Skin of body (tissue), 1 donor: ENCODE measurements at regions not wholly inside any gene's neighbourhood (a gene's known extent, or its start where the extent isn't known, plus 50 kb on each side); places are given as distances from the start of the nearest gene placed in this dataset.

Experiments used
- DNase-seq: peaks from one replicate; lab custom pipeline; 2025; lab: John Stamatoyannopoulos, UW

DNA sequence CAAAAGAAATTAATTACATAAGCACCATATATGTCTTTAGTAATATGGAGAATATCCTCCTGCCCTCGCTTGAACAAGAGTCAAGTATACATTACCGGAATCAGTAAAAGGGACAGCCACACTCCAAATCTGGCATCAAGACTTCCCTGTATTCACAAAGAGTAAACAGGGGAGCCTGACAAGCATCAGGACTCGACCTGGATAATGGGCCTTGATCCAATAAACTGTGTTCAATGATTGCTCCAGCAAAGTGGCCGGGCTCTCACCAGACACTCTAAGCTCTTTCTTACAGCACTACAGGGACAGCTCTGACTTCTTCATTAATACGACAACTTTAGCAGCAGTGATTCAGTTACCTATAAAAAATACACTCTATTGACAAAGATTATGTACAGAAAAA is 307.9 kb upstream of the POU3F2 start:
- no peak for DNase-seq

DNA sequence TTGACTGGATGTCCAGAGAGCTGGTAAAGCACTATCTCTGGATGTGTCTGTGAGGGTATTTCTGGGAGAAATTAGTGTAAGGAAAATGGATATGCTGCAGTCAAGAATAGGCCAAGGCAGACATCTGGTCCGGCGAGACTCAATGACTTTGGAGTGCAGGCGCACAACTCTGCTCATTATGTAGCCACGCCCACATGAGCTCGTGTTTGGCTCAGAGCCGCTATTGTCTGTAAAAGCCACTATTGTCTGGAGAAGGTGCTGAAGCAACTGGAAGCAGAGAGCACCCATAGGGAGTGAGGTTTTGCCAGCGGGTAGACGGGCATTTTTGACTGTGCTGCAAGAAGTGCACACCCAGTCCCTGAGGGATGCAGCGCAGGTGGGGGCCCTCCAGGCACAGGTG is 305.0 kb upstream of the POU3F2 start:
- no peak for DNase-seq

DNA sequence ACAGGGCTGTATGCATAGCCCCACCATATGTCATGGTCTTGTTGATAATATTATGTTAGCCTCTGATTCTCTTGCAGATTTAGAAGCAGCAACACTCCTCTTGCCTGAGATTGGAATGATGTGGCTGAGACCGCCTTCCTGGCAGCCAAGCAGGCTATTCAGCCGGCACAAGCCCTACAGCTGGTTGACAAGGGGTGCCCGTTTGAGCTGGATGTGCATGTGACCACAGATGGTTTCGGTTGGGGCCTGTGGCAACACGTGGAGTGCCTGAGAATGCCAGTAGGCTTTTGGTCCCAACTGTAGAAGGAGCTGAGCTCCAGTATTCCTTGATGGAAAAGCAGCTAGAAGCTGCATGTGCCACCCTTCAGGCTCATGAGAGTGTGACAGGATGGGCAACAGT is 303.6 kb upstream of the POU3F2 start:
- no peak for DNase-seq

DNA sequence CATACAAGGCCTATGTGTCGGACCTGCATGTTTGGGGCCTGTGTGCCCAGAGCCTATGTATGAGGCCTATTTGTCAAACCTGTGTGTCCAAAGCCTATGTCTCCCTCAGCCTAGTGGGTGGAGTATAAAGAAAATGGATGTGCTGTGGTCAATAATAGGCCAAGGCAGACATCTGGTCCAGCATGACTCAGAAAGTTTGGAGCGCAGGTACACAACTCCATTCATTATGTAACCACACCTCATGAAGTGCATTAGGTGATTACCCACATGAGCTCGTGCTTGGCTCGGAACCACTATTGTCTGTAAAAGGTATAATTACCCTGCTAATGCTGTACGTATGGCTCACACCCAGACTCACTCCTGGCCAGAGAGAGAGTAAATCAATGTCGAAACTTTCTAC is 302.4 kb upstream of the POU3F2 start:
- DNase-seq: no peak

DNA sequence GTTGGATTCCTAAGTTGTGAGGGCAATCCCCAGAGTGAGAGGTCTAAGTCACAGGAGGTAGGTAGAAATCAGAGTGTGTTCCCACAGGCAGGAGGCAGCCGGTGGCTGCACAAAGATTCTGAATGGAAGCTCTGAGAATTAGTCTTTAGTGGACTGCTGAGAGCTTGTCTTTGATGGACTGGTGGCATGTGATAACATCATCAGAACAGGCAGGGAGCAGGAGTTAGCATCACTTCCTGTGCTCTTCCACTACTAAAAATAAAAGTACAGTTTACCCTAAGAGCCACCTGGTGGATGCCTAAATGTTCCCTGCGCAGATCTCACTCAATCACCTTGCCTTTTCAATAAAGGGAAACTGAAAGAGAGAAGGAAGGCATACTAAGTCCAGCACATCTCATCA is 294.6 kb upstream of the POU3F2 start:
- DNase-seq: no peak

DNA sequence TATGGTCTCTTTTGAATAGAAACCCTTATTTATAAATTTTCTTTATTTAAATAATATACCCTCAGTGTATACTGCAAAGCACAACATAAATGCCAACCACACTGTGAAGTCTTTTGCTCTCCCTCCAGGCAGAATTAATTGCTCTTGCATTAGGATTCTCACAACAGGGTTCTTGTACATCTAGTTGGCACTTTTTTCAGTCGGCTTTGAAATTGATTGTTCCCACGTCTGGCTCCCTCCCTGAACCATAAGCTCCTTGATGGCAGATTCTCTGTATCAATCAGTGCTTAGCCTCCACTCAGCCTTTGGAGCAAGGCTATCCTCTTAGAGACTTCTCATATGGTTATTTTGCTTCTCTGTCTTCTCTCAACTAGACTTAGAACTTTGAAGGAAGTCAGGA is 288.0 kb upstream of the POU3F2 start:
- DNase-seq: no peak

DNA sequence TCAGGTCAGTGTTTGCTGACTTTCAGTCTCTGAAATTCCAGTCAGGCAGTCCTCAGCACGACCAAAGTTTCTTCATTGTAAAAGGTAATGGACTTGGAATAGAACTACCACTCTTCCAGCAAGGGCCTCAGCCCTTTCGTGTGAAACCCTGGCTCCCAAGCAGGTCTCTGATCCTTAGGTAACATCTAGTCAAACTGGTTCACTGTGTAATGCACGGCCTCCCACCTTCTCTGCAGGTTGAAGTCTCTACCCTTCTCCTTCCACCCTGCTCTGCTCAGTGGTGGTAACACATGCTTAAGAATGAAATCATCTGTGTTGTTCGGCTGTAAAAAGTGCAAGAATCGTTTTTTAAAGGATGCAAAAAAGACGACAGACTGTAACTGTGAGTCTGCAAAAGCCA is 287.2 kb upstream of the POU3F2 start:
- no peak for DNase-seq

DNA sequence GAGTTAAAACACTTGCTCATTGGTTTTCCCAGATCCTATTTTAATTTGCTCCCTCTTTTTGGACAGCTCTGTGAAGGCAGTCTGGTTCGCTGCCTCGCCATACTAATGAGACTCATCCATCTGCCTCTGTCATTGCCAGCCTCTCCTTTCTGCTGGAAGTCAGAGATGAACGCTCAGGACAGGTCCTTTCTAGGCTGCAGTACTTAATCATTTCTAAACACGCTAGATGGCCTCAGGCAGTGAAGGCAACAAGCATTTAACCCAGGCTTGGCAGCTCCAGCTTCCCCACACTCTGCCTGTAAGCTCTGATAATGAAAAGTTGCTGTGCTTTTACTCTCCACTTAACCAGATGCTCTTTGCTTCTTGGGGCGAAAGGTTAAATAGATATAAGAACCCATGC is 286.7 kb upstream of the POU3F2 start:
- DNase-seq: no peak

DNA sequence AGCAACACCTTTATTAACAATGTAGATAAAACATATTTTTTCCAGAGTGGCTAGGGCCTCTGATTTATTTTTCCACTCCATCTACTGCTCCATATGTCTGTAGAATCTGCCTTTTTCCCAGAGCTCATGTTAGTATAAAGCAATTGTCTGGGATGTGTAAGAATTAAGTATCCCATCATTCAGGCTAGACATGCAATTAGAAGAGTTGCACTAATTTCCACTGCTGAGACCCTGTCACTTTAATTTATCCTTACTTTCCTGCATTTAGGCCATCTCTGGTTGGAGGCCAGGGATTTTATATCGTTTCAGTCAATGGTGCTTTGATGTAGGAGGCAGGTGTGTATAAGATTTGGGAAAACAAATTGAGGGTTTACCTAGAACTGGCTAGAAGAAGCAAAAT is 286.1 kb upstream of the POU3F2 start:
- no peak for DNase-seq

DNA sequence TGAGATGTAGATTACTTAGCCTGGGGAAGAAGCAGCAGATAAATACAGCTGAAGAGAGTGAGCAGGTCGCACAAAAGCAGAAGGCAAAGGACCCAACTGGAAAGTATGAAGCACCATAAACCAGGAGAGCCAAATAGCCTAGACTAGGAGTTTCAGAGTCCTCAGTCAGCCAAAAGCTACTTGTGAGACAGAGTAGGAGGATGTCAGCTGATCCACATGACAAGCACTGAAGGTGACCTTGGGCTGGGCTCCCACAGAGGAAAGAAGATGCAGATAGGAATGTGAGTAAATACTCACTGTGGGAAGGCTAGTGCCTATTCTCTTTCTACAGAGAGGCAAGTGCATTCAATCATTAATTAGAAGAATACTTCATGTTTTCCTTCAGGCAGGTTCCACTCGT is 274.0 kb upstream of the POU3F2 start:
- no peak for DNase-seq

DNA sequence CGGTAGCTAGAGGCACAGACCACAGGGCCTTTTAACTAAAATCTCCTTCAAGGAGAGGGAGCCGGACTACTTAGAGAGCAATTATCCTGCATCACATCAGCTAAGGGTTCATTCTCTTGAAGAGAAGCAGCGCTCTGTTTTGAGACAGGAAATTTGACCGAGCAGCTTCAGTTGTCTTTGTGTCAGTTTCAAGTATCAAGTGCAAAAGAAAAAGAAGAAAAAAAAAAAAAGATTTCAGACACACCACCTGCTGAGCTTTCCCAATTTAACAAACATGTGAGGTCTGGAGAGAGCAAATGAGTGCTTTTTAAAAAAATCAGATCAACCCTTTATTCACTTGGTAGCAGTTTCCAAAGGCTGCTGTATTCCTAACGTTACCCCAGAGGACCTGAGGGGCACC is 273.5 kb upstream of the POU3F2 start:
- DNase-seq: no peak

DNA sequence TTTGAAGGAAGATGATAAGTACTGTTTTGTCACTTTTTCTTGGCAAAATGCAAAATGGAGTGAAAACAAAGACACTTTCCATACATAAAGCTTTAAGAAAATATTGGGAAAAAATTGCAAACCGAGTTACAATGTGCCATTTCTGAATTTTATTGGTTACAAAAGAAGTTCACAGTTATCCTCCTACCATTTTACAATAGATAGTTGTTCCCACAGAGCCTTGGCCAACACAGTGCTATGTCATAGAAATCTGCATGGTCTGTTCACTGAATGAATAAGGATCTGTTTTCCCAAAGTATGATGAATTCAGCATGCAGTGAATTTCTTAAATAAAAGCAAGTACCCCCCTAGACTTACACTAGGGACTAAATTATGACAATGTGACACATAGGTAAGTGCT is 268.2 kb upstream of the POU3F2 start:
- no peak for DNase-seq

DNA sequence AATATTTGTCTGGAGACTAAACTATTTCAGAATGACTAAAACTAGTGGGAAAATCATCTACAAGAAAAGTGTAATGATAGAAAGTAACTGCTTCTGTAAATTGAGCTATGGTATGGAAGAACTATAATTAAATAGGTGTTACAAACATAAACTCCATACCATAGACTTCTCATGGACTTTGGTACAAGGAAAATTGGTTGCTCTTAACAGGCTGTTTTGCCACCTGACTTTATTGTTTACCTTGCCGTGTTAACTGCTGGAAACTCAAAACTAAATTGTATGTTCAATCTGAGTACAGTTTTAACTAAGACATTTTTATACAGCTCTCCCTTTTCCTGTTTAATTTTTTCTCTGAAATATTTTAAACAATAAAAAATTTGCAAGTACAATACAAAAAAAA is 261.8 kb upstream of the POU3F2 start:
- no peak for DNase-seq

DNA sequence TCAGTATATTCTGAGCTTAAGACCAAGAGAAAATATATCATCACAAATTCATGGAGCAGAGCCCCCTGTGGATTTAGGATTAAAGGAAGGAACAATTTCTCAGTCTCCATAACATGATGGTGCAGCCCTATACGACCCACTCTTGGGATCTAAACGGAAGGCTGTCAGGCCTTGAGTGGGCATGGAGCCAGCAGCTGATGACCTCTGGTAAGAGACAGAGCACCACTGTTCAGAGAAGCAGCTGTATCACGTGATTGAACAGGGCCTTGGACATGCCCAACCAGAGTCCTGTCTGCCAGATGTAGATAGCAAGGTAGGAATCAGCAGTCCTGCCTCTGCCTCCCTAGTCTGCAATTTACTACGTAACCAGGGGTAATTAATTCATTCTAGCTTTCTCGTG is 259.4 kb upstream of the POU3F2 start:
- no peak for DNase-seq

DNA sequence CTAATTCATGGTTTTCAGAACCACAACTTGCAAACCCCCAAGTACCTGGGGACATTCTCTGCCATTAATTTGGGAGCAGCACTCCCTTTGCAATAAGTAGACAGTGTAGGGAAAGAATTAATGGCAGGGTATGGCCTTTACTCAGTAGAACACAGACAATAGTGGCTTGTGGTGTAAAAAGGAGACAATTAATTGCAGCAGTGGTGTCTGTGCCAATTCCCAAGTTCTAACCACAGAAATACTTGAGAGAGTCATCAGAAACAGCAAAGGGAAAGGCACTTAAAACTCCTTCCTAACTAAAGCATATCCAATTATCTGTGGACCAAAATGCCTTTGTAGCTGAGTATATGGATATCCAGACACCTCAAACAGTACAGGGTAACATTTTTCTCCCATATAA is 257.6 kb upstream of the POU3F2 start:
- DNase-seq: no peak

DNA sequence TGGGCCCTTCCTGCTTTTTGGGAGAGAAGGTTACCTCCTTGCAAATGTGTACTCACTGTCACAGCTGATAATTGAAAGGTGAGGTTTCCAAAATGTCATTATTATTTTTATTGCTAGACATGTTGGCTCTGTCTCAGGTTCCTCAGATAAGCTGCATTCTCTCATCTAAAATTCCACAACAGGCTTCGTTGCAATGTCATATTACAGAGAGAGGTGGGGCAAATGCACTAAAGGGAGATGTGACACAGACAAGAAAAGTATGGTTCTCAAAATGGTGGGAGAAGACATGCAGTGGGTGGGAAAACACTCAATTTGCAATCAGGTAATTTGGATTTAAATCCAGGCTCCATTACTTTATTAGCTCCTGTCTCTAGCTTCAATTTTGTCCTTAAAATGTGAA is 256.4 kb upstream of the POU3F2 start:
- DNase-seq: no peak

DNA sequence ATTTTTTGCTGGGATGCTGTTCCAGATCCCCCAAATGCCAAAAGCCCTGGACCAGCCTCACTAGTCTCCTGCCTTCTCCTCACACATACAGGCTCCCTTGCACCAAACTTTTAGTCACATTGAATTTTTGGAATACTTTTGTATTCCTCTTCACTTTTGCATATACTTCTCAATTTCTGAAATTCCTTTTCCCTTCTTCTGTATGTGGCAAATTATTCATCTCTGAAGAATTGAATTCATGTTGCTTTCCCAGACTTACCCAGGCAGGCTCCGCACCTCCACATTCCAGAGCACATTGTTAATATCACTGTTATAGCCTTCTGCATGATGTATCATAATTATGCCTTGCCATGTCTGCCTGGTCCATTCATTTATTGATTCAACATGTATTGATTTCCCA is 255.3 kb upstream of the POU3F2 start:
- DNase-seq: no peak

DNA sequence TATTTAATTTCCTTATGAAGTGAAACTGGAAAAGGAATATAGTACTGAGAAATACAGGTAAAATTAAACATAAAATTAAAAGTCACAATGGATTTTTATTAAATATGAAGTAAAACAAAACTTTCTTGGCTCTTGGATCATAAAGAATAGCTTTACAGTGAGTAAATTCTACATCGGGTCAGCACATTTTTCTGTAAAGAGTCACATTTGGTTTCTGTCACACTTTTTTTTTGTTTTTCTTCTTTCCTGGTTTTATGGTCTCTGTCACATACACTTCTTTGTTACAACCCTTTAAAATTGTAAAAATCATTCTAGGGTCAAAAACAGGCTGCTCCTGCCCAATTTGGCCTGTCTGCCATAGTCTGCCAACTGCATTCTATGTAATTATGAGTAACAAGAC is 254.4 kb upstream of the POU3F2 start:
- DNase-seq: no peak

DNA sequence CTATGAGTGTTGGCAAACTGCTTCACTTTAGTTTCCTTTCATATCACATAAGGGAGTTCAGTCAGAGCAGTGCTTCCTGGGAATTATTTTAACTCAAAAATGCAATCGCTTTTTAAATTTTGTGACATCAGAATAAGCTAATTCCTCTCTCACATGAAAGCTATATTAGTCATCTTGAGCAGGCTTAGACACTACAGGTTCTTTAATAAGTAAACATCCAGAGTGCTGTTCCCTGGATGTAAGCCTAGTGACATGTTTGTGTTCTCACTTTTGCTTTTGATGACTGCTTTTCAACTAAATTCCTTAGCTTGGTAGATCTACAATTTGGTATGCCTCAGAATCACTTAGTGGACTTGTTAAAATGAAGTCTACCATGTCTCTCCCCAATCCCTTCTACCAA is 252.7 kb upstream of the POU3F2 start:
- DNase-seq: no peak

DNA sequence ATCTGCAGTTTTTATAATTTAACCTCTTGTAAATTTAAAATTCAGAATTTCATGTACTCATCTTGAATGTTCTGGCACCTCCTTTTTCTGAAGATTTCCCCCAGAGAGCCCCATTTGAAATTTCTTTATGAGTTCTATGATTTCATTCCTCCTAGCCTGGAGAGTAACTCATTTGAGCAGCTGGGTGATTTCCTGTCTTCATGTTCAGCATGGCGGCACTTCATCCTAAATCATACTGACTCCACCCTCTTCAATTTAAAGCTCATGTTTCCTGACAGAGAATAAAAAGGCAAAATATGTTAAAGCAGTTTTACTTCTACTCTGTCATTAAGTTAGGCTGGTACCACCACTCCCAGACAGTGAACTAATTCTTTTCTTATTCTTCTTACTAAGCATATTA is 250.9 kb upstream of the POU3F2 start:
- no peak for DNase-seq

DNA sequence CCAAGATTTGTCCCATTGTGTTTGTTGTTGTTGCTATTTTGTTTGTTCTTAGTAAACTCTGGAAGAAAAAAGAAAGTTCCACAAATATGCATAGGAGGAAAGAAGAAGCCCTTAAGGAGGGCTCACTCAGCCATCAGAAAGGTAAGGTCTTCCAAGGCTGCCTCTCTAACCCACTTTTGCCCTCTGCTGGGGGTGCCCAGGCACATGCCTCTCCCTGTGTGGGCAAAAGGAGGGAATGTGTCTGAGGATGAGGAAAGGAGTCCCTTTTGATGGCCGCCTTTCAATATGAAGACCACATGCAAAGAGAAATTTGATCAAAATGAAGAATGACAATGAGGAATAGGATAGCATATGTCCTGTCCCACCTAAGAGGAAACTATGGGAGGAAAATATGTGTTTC is 248.2 kb upstream of the POU3F2 start:
- DNase-seq: no peak

DNA sequence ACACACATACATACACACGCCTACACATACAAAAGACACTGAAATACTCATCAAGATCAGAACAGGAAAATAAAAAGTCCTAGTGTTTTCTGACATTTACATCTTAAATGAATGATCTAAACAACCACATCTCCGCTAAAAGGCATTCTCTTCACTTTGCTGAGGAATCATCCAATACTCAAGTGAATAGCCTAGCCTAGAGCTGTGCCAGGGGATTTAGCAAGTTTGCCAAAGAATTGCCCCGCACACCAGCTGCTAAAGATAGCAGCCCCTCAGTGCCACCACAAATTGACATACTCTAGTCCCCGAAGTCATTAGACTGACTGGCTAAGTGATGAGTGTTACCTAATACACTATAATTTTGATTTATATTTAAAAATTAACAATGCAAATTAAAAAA is 246.8 kb upstream of the POU3F2 start:
- DNase-seq: no peak

DNA sequence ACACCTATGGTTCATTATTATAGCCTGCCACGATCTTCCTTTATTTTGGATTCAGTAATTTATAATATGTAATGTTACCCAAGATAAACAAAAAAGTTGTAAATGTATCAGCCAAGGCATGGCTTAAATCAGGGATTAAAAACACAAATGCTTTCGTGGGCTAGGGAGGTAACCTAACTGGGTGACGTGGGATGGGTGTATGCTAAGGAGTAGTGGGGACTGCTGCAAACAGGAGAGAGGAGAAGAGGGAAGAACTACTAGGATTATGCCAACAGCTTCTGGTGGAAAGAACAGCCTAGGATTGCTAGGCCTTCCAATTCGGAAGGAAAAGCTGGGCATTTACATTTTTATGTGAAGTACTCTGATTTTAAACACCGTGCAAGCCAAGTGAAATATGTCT is 244.8 kb upstream of the POU3F2 start:
- DNase-seq: no peak

DNA sequence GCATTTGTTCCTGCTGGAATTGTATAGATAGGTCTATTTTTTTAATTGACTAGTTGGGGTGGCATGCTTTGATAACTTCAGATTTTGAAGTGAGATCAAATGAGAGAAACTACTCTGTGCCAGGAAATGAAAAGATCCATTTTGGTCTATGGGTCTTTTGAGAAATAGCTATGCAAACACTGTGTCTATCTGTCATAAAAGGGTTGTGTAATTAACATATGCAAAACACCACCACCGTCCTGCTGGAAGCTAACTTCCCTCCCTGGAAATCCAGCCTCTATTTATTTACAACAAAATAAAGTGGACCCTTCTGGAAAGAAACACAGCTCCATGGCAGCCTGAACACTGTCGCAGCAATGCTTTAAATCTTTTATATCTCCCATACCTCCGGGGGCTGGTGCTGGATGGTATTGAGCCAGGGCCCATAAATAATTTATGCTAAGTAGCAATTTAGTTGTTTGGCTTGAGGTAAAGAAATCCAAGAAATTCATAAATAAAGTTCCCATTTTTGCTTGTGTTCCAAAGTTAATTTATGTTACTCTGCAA is 244.2 kb upstream of the POU3F2 start:
- no peak for DNase-seq

DNA sequence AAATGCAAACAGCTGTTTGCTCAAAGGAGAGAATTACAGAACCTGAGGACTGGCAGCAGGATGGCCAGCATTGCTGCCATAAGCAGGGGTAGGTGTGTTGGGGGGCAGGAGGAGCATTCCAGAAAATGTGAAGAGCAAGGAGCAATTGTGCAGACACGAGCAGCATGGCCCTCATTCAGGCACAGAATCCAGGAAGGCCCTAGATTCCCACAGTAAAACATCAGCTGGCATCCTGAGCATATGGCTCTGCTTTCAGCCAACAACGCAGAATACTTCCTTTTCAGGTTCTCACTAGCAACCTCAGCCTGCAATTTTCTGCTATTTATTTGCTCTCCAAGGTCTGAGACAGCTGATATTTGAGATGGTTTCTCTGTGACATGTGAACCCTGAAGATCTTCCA is 243.4 kb upstream of the POU3F2 start:
- DNase-seq: no peak
